GM20431 (cell line): ENCODE measurements at regions not wholly inside any gene's neighbourhood (a gene's known extent, or its start where the extent isn't known, plus 50 kb on each side); places are given as distances from the start of the nearest gene placed in this dataset.

Experiments used
- in situ Hi-C: fragments of 300-500 bp; cut with MseI, MboI; formaldehyde crosslinking; loops from one replicate; pipeline ENCODE4 v1.15.0; 2020; ENCODE audit warnings: low sequenced_read_pairs; ENCODE audit not compliant: unreplicated experiment

GRCh38 chr2:217664761-217665160, 338.0 kb downstream of the TNS1 start:
- in situ Hi-C loops: no loop called here

GRCh38 chr2:217662984-217663602, 339.7 kb downstream of the TNS1 start:
- in situ Hi-C loops: no loop called here

GRCh38 chr2:217661378-217661777, 341.4 kb downstream of the TNS1 start:
- in situ Hi-C loops: no loop called here

- in situ Hi-C loops: no loop called here
These were observed 342.4 kb downstream of the TNS1 start for GRCh38 chr2:217660423-217660822.

GRCh38 chr2:217658806-217659205, 344.0 kb downstream of the TNS1 start:
- in situ Hi-C loops: no loop called here

- in situ Hi-C loops: no loop called here
These were observed 345.5 kb downstream of the TNS1 start for GRCh38 chr2:217657252-217657651.

GRCh38 chr2:217656316-217656715, 346.5 kb downstream of the TNS1 start:
- in situ Hi-C loops: no loop called here

- in situ Hi-C loops: no loop called here
These were observed 347.1 kb downstream of the TNS1 start for GRCh38 chr2:217655651-217656050.

GRCh38 chr2:217654168-217654567, 348.6 kb downstream of the TNS1 start:
- in situ Hi-C loops: no loop called here

GRCh38 chr2:217652761-217653639, 349.8 kb downstream of the TNS1 start:
- in situ Hi-C loops: no loop called here

- in situ Hi-C loops: no loop called here
These were observed 352.0 kb downstream of the TNS1 start for GRCh38 chr2:217650716-217651360.

GRCh38 chr2:217650229-217650628, 352.6 kb downstream of the TNS1 start:
- in situ Hi-C loops: no loop called here

- in situ Hi-C loops: no loop called here
These were observed 354.9 kb downstream of the TNS1 start for GRCh38 chr2:217647925-217648324.

GRCh38 chr2:217647226-217647625, 355.6 kb downstream of the TNS1 start:
- in situ Hi-C loops: no loop called here

- in situ Hi-C loops: no loop called here
These were observed 356.9 kb downstream of the TNS1 start for GRCh38 chr2:217645896-217646295.

GRCh38 chr2:217643789-217644301, 358.9 kb downstream of the TNS1 start:
- in situ Hi-C loops: no loop called here

- in situ Hi-C loops: no loop called here
These were observed 359.9 kb downstream of the TNS1 start for GRCh38 chr2:217642944-217643343.

GRCh38 chr2:217641960-217642359, 360.8 kb downstream of the TNS1 start:
- in situ Hi-C loops: no loop called here

GRCh38 chr2:217639481-217639880, 363.3 kb downstream of the TNS1 start:
- in situ Hi-C loops: no loop called here

- in situ Hi-C loops: no loop called here
These were observed 364.3 kb downstream of the TNS1 start for GRCh38 chr2:217638533-217638932.

GRCh38 chr2:217638031-217638430, 364.8 kb downstream of the TNS1 start:
- in situ Hi-C loops: no loop called here
